Chondrocyte (in vitro differentiated cells): ENCODE measurements at regions not wholly inside any gene's neighbourhood (a gene's known extent, or its start where the extent isn't known, plus 50 kb on each side); places are given as distances from the start of the nearest gene placed in this dataset.

Experiments used
- DNase-seq: peaks from one replicate; pipeline ENCODE4 v3.0.0; 2021; ENCODE audit warnings: mixed read lengths, low spot score
- H3K27ac Mint-ChIP-seq: one replicate; pipeline ENCODE4 v1.8.0; 2021; ENCODE audit warnings: mild to moderate bottlenecking, moderate library complexity, mixed read lengths; ENCODE audit not compliant: unreplicated experiment
- H3K27me3 Mint-ChIP-seq: 2 replicates; pipeline ENCODE4 v1.8.0; 2021; ENCODE audit warnings: low read depth, mixed read lengths
- H3K36me3 Mint-ChIP-seq: 2 replicates; pipeline ENCODE4 v1.8.0; 2021; ENCODE audit warnings: low read depth, mixed read lengths
- H3K4me1 Mint-ChIP-seq: 2 replicates; pipeline ENCODE4 v1.8.0; 2021; ENCODE audit warnings: low read depth, mild to moderate bottlenecking, mixed read lengths
- H3K4me3 Mint-ChIP-seq: one replicate; pipeline ENCODE4 v1.8.0; 2021; ENCODE audit warnings: mild to moderate bottlenecking, moderate library complexity, mixed read lengths; ENCODE audit not compliant: unreplicated experiment
- H3K9me3 Mint-ChIP-seq: 2 replicates; pipeline ENCODE4 v1.8.0; 2021; ENCODE audit warnings: low read depth, mixed read lengths
- TF ChIP-seq, protein P1 (sequence below): fragments of 200-600 bp; sonication (generic); IDR thresholded peaks from 2 replicates; pipeline ENCODE4 v1.5.0; 2021; ENCODE audit warnings: antibody characterized with exemption, mild to moderate bottlenecking, moderate library complexity

DNA sequence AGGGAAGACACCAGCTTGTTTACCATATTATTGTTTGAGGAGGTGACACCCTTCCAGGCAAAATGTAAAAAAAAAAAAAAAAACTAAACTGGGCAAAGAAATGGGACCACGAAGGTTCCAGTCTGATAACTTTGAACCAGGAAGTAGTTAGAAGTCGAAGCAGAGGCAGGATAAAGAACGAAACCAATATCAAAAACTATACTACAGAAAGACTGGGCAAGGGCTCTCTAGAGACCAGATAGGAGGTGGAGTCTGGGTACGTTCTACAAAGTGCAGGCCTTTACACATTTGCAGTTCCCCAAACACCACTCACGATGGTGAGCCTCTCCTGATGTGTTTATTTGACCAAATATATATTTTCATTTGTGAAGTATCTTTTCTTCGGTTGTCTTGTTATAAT, 125.7 kb upstream of the CDK1 start:
- TF ChIP-seq, protein P1, sequence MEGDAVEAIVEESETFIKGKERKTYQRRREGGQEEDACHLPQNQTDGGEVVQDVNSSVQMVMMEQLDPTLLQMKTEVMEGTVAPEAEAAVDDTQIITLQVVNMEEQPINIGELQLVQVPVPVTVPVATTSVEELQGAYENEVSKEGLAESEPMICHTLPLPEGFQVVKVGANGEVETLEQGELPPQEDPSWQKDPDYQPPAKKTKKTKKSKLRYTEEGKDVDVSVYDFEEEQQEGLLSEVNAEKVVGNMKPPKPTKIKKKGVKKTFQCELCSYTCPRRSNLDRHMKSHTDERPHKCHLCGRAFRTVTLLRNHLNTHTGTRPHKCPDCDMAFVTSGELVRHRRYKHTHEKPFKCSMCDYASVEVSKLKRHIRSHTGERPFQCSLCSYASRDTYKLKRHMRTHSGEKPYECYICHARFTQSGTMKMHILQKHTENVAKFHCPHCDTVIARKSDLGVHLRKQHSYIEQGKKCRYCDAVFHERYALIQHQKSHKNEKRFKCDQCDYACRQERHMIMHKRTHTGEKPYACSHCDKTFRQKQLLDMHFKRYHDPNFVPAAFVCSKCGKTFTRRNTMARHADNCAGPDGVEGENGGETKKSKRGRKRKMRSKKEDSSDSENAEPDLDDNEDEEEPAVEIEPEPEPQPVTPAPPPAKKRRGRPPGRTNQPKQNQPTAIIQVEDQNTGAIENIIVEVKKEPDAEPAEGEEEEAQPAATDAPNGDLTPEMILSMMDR = no peak
- H3K36me3 Mint-ChIP-seq = peaks cover 2% of the 10 kb centered on the region
- no peaks in the 10 kb centered on the region for H3K27me3 Mint-ChIP-seq
- H3K4me3 Mint-ChIP-seq = no peak overlapping the region
- no peaks in the 10 kb centered on the region for H3K4me1 Mint-ChIP-seq
- no peaks in the 10 kb centered on the region for H3K9me3 Mint-ChIP-seq
- H3K27ac Mint-ChIP-seq = no peak overlapping the region
- DNase-seq = no peak

DNA sequence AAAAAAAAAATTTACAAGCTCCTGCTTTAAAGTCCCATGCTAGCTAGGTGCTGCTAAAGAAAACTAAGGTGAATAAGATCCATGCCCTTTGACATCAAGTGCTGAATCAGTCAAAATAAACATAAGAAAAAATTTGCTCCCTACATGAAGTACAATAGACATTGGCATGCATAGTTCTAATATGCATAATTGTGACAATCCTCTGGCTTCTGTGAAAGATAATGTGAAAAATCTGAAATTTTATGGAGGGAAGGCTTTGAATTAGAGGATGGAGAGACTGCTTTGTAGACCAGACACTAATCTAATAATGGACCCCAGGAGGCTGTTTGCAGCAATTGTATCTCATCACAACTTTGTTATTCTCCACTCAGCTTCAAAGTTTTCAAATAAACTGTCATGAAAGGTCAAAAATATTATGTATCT, 127.9 kb upstream of the CDK1 start:
- Mint-ChIP-seq H3K36me3 (no peaks in the 10 kb centered on the region), H3K27ac (no peak overlapping the region), H3K4me3 (no peak overlapping the region), H3K27me3 (no peaks in the 10 kb centered on the region), H3K9me3 (no peaks in the 10 kb centered on the region), H3K4me1 (peaks cover 3% of the 10 kb centered on the region)
- DNase-seq = no peak
- TF ChIP-seq, protein P1 = no peak

DNA sequence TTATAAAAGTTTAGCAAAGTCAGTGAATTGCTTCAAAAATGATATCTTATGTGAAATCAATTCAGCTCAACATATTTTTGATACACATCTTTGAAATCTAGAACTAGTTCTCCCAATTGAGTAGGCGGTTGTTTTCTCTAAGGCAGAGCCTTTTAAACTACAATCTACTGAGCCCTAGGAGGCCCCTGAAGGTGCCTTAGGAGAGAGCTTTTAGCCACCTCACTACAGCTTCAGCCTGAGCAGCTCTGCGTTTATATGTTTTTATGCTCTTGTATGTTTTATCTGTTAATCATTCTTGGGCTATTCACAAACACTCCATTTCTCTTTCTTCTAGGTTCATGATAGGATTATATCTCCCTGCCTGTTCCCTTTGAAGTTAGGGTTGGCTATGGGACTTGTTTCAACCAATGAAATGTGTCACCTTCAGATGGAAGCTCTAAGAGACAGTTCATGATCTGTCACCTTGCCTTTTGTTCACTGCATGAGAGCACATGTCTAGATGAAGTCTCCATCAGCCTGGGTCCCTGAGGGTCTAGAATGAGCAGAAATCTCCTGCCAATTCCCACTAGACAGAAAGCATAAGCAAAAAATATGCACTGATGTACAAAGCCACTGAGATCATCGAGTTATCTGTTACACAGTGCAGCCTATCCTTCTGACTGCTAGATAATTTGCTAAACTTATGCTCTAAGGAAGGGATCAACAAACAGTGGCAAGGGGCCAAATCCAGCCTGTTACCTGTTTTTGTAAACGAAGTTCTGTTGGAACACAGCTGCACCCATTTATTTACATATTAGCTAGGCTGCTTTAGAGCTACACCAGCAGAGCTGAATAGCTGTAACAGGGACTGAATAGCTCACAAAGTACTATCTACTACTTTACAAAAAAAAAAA, 128.5 kb upstream of the CDK1 start:
- Mint-ChIP-seq H3K9me3 (no peaks in the 10 kb centered on the region), H3K27ac (no peak overlapping the region), H3K27me3 (no peaks in the 10 kb centered on the region)

DNA sequence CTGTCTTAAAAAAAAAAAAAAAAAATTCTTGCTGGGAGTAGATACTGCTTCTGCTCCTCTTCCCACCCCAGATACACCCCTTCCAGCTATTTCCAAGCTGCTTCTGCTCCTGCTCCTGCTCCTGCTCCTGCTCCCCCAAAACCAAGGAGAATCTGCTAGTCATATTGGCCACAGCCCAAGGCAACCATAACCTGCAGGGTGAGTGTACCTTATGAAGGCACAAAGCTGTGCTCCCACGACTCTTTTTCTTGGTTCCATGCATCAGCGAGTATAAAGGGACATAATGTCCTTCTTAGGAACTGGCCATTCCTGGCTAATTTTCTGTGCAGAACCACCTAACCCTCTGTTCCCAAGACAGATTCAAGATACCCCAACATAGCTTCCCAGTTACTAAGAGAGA, 129.5 kb upstream of the CDK1 start:
- H3K27ac Mint-ChIP-seq = no peak overlapping the region
- no peaks in the 10 kb centered on the region for H3K27me3 Mint-ChIP-seq
- TF ChIP-seq, protein P1 = no peak
- H3K4me1 Mint-ChIP-seq = peaks cover 11% of the 10 kb centered on the region
- DNase-seq = no peak
- H3K36me3 Mint-ChIP-seq = no peaks in the 10 kb centered on the region
- H3K4me3 Mint-ChIP-seq = no peak overlapping the region
- H3K9me3 Mint-ChIP-seq = no peaks in the 10 kb centered on the region

More for the DNA sequence above, 128.5 kb upstream of the CDK1 start:
- TF ChIP-seq, protein P1 = no peak
- Mint-ChIP-seq H3K4me3 (no peak overlapping the region), H3K36me3 (no peaks in the 10 kb centered on the region), H3K4me1 (peaks cover 3% of the 10 kb centered on the region)
- no peak for DNase-seq

DNA sequence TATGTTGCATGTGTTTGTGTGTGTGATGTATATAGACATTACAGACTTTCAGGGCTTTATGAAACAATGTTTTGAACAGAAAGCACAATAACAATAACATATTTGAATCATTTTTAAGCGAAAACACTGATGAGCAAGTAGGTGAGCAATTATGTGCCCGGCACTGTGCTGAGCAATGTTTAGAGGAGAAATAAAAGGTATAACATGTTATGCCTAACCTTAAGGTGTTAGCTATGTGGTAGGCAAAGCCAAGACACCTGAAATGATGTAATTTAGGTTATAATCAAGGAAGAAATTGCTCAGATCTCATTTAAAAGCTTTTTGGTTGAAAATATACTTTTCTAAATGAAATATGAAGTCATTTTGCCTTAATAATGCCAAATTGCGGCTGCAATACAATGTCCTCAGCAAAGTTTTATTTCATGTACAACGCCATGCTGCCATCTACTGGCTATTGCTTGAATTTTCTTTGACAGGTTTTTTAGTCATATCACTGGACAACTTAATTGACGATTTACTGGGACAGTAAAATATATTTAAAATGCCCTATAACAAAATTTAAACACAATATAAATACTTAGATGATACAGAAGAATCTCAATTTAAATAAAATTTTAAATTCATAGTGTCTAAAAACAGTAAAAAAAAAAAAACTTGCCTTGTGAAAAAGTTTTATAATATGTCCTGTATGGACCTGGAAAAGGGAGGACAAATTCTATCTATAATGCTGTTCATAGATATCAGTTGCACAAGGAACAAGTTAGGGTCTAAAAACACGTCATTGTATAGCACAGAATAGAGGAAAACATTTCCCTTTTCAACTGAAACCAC, 131.1 kb upstream of the CDK1 start:
- H3K36me3 Mint-ChIP-seq = no peaks in the 10 kb centered on the region
- DNase-seq = no peak
- peaks cover 11% of the 10 kb centered on the region for H3K4me1 Mint-ChIP-seq
- TF ChIP-seq, protein P1 = peak; percentile 93
- no peak overlapping the region for H3K27ac Mint-ChIP-seq
- no peaks in the 10 kb centered on the region for H3K27me3 Mint-ChIP-seq
- no peak overlapping the region for H3K4me3 Mint-ChIP-seq
- H3K9me3 Mint-ChIP-seq = no peaks in the 10 kb centered on the region
